Keratinocyte (primary cell): ENCODE measurements at regions not wholly inside any gene's neighbourhood (a gene's known extent, or its start where the extent isn't known, plus 50 kb on each side); places are given as distances from the start of the nearest gene placed in this dataset.

Experiments used
- DNase-seq: peaks from one replicate; pipeline ENCODE4 v3.0.0-alpha.2; 2011; ENCODE audit warnings: low read depth, missing footprints, low spot score
- FAIRE-seq: peaks from 2 replicates; lab custom pipeline; 2011; peaks lifted over from hg19 to GRCh38; lab: Jason Lieb, UNC
- H2AFZ ChIP-seq: 2 replicates; pipeline ENCODE4 v1.6.0; 2012; ENCODE audit warnings: low read length, control low read depth, inconsistent platforms; ENCODE audit not compliant: control insufficient read depth
- H3K27ac ChIP-seq: 2 replicates; pipeline ENCODE4 v1.5.1; 2011; ENCODE audit warnings: low read length; ENCODE audit not compliant: control insufficient read depth, insufficient read depth
- H3K27me3 ChIP-seq: 3 replicates; pipeline ENCODE4 v1.6.0; 2011; ENCODE audit warnings: low read length; ENCODE audit not compliant: control insufficient read depth, insufficient read depth; ENCODE audit errors: extremely low read depth
- H3K36me3 ChIP-seq, 2 experiments: 2 replicates in 1 of 2; 3 replicates in 1 of 2; pipeline ENCODE4 v1.5.1; 2011; ENCODE audit warnings: low read length in 2 of 2, mild to moderate bottlenecking in 1 of 2; ENCODE audit not compliant: control insufficient read depth in 2 of 2, insufficient read depth in 2 of 2; ENCODE audit errors: extremely low read depth in 1 of 2
- H3K4me1 ChIP-seq: 3 replicates; pipeline ENCODE4 v1.5.1; 2011; ENCODE audit warnings: low read length; ENCODE audit not compliant: control insufficient read depth, insufficient read depth; ENCODE audit errors: extremely low read depth
- H3K4me2 ChIP-seq: 3 replicates; pipeline ENCODE4 v1.6.0; 2011; ENCODE audit warnings: low read depth, low read length; ENCODE audit not compliant: control insufficient read depth, insufficient read depth; ENCODE audit errors: extremely low read depth
- H3K4me3 ChIP-seq, 3 experiments: fragments of 200-600 bp in 1 of 3; sonication (generic) in 1 of 3; 2 replicates in 2 of 3; 3 replicates in 1 of 3; pipeline ENCODE4 v1.5.1; 2011 to 2016; ENCODE audit warnings: low read length in 3 of 3, mild to moderate bottlenecking in 3 of 3, control low read depth in 2 of 3, inconsistent platforms in 1 of 3, low read depth in 1 of 3, mixed read lengths in 1 of 3, mixed run types in 1 of 3, moderate library complexity in 1 of 3; ENCODE audit not compliant: control insufficient read depth in 2 of 3, insufficient read depth in 2 of 3; ENCODE audit errors: extremely low read depth in 1 of 3
- H3K79me2 ChIP-seq: 2 replicates; pipeline ENCODE4 v1.6.0; 2012; ENCODE audit warnings: low read length; ENCODE audit not compliant: control insufficient read depth, insufficient read depth
- H3K9ac ChIP-seq: 3 replicates; pipeline ENCODE4 v1.6.0; 2011; ENCODE audit warnings: low read length; ENCODE audit not compliant: control insufficient read depth, insufficient read depth; ENCODE audit errors: extremely low read depth
- H3K9me1 ChIP-seq: 3 replicates; pipeline ENCODE4 v1.6.0; 2011; ENCODE audit warnings: low read length; ENCODE audit not compliant: control insufficient read depth, insufficient read depth; ENCODE audit errors: extremely low read depth
- H3K9me3 ChIP-seq: 2 replicates; pipeline ENCODE4 v1.5.1; 2012; ENCODE audit warnings: low read depth, low read length; ENCODE audit not compliant: control insufficient read depth
- H4K20me1 ChIP-seq: 3 replicates; pipeline ENCODE4 v1.6.0; 2011; ENCODE audit warnings: low read length; ENCODE audit not compliant: control insufficient read depth, insufficient read depth; ENCODE audit errors: extremely low read depth
- EZH2 ChIP-seq: IDR thresholded peaks from one replicate; pipeline ENCODE4 v1.6.1; 2012; ENCODE audit warnings: inconsistent platforms, mild to moderate bottlenecking, low read length, moderate library complexity
- dilution Hi-C: fragments of 300-500 bp; cut with MboI; formaldehyde crosslinking; loops from one replicate; pipeline ENCODE4 v1.7.0; 2020; ENCODE audit warnings: low sequenced_read_pairs; ENCODE audit not compliant: extremely low pct_ligation_motif_present
- TF ChIP-seq, protein P1 (sequence below), 3 experiments: IDR thresholded peaks in 1 of 3; conservative IDR thresholded peaks in 1 of 3; optimal IDR thresholded peaks in 1 of 3; 2 replicates in 2 of 3; 3 replicates in 1 of 3; pipeline versions ENCODE3 to v1.5.1; 2011; ENCODE audit warnings: low read length in 3 of 3, mild to moderate bottlenecking in 3 of 3, moderate library complexity in 2 of 3, control low read depth in 1 of 3, inconsistent platforms in 1 of 3; ENCODE audit not compliant: insufficient read depth in 2 of 3; ENCODE audit errors: extremely low read depth in 1 of 3

DNA sequence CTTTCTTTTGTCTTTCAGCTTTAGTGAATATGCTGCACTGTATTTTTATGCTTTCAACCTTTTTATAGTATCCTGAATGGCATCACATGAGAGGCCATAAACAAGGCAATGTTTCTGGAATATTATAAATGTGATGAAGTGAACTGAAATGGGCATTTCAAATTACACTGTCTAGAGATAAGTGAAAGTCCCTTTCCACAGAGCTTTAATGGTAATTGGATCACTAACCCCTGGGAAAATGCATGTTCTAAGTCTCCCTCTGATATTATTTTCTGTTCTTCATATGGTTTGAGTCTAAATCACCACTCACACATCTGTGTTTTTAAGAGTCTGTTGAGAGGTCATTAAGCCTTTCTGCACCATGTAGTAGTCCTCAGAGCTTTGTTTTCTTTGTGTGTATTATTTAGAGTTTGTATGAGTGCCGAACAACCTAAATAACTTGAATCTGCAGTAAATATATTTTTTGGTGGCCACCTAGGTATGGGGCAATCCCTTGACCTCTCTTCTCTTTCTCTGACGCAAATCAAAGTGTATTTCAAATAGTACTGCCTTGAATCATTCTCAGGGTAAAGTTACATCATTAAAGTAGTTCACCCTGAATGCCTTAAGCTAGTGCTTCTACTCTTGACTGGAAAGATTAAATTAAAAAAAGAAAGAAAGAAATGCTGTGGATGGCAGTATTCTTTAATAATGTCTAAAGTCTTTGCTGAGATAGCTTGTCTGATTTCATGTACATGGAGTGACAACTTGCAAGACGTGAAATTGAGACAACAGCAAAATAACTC lies 1931.0 kb upstream of the CDH6 start:
- Histone ChIP-seq H3K9ac (no peak overlapping the region), H3K9me3 (no peaks in the 10 kb centered on the region), H3K4me1 (no peaks in the 10 kb centered on the region), H3K36me3 (no peaks in the 10 kb centered on the region), H3K27ac (no peak overlapping the region), H3K9me1 (no peaks in the 10 kb centered on the region), H3K4me3 (no peak overlapping the region), H3K4me2 (no peak overlapping the region), H3K79me2 (no peaks in the 10 kb centered on the region), H3K27me3 (no peaks in the 10 kb centered on the region), H4K20me1 (no peaks in the 10 kb centered on the region), H2AFZ (no peak overlapping the region)
- dilution Hi-C loops = no loop called here
- no peak for TF ChIP-seq EZH2
- TF ChIP-seq, protein P1, sequence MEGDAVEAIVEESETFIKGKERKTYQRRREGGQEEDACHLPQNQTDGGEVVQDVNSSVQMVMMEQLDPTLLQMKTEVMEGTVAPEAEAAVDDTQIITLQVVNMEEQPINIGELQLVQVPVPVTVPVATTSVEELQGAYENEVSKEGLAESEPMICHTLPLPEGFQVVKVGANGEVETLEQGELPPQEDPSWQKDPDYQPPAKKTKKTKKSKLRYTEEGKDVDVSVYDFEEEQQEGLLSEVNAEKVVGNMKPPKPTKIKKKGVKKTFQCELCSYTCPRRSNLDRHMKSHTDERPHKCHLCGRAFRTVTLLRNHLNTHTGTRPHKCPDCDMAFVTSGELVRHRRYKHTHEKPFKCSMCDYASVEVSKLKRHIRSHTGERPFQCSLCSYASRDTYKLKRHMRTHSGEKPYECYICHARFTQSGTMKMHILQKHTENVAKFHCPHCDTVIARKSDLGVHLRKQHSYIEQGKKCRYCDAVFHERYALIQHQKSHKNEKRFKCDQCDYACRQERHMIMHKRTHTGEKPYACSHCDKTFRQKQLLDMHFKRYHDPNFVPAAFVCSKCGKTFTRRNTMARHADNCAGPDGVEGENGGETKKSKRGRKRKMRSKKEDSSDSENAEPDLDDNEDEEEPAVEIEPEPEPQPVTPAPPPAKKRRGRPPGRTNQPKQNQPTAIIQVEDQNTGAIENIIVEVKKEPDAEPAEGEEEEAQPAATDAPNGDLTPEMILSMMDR (optimal IDR thresholded peaks at IDR 0.05 in 1 of 3, IDR thresholded peaks at IDR 0.05 in 1 of 3, conservative IDR thresholded peaks at IDR 0.05 in 1 of 3; ENCODE audit: extremely low read depth in 1 of 3, insufficient read depth in 2 of 3, low read length in 3 of 3) = no peak
- no peak for DNase-seq
- FAIRE-seq = no peak

DNA sequence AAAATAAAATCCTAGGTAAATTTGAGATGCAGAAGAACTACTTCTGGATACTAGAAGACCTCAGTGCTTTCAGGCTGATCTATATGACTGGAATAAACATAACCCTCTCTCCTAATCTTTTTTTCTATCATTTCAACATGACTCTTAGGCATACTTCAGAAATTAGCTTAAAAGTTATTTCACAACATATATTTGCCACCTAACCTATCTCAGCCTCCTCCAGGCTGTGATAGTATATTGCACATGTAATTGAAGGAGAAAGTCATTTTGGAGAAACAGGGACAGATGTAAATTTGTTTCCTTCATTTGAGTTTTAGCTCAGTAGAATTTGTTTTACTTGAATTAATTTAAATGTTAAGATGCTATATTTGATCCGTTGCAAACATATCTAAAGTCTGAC lies 1932.3 kb upstream of the CDH6 start:
- Histone ChIP-seq H3K79me2 (no peaks in the 10 kb centered on the region), H4K20me1 (no peaks in the 10 kb centered on the region), H2AFZ (no peak overlapping the region), H3K4me1 (no peaks in the 10 kb centered on the region), H3K9me1 (no peaks in the 10 kb centered on the region), H3K4me2 (no peak overlapping the region), H3K36me3 (no peaks in the 10 kb centered on the region), H3K27ac (no peak overlapping the region), H3K9ac (no peak overlapping the region), H3K4me3 (no peak overlapping the region), H3K27me3 (no peaks in the 10 kb centered on the region), H3K9me3 (no peaks in the 10 kb centered on the region)
- dilution Hi-C loops = no loop called here
- FAIRE-seq (no peak), DNase-seq (no peak)
- no peak for TF ChIP-seq EZH2
- TF ChIP-seq, protein P1 (optimal IDR thresholded peaks at IDR 0.05 in 1 of 3, IDR thresholded peaks at IDR 0.05 in 1 of 3, conservative IDR thresholded peaks at IDR 0.05 in 1 of 3; ENCODE audit: extremely low read depth in 1 of 3, insufficient read depth in 2 of 3, low read length in 3 of 3) = no peak
